ENCODE measurements at regions not wholly inside any gene's neighbourhood (a gene's known extent, or its start where the extent isn't known, plus 50 kb on each side); places are given as distances from the start of the nearest gene placed in this dataset.
"Not testable (repeated sequence)": the region's sequence is repeated elsewhere in the genome, so short reads cannot be mapped to it uniquely, and the experiment has no call there.

GRCh38 chr10:111267673-111268072 lies 190.8 kb downstream of the ADRA2A start:
- DNase-seq: no peak

- no peak for DNase-seq
These were observed 196.4 kb downstream of the ADRA2A start for GRCh38 chr10:111273235-111273634.

- no peak for DNase-seq
These were observed 196.8 kb downstream of the ADRA2A start for GRCh38 chr10:111273635-111274034.

GRCh38 chr10:111275091-111275490 lies 198.3 kb downstream of the ADRA2A start:
- no peak for DNase-seq

GRCh38 chr10:111277661-111278060 lies 200.8 kb downstream of the ADRA2A start:
- DNase-seq: no peak

- no peak for DNase-seq
These were observed 201.4 kb downstream of the ADRA2A start for GRCh38 chr10:111278266-111278665.

GRCh38 chr10:111281516-111281915 lies 204.7 kb downstream of the ADRA2A start:
- no peak for DNase-seq

GRCh38 chr10:111289461-111289860 lies 212.6 kb downstream of the ADRA2A start:
- no peak for DNase-seq

- no peak for DNase-seq
These were observed 213.8 kb downstream of the ADRA2A start for GRCh38 chr10:111290649-111291048.

- no peak for DNase-seq
These were observed 219.0 kb downstream of the ADRA2A start for GRCh38 chr10:111295788-111296187.

- no peak for DNase-seq
These were observed 220.6 kb downstream of the ADRA2A start for GRCh38 chr10:111297351-111297848.

GRCh38 chr10:111298031-111298430 lies 221.2 kb downstream of the ADRA2A start:
- no peak for DNase-seq

GRCh38 chr10:111299037-111299436 lies 222.2 kb downstream of the ADRA2A start:
- no peak for DNase-seq

GRCh38 chr10:111303887-111304286 lies 227.1 kb downstream of the ADRA2A start:
- DNase-seq: no peak

GRCh38 chr10:111316722-111317212 lies 239.9 kb downstream of the ADRA2A start:
- no peak for DNase-seq

- no peak for DNase-seq
These were observed 243.0 kb downstream of the ADRA2A start for GRCh38 chr10:111319866-111320265.

GRCh38 chr10:111323389-111323966 lies 246.6 kb downstream of the ADRA2A start:
- no peak for DNase-seq

GRCh38 chr10:111332174-111332573 lies 255.3 kb downstream of the ADRA2A start:
- DNase-seq: not testable (repeated sequence)

- DNase-seq: no peak
These were observed 259.0 kb downstream of the ADRA2A start for GRCh38 chr10:111335826-111336225.

- no peak for DNase-seq
These were observed 261.2 kb downstream of the ADRA2A start for GRCh38 chr10:111338035-111338434.

- DNase-seq: no peak
These were observed 262.0 kb downstream of the ADRA2A start for GRCh38 chr10:111338805-111339204.

GRCh38 chr10:111344804-111345203 lies 268.0 kb downstream of the ADRA2A start:
- DNase-seq: no peak

- no peak for DNase-seq
These were observed 270.7 kb downstream of the ADRA2A start for GRCh38 chr10:111347386-111348013.

- DNase-seq: no peak
These were observed 271.2 kb downstream of the ADRA2A start for GRCh38 chr10:111348076-111348475.

- DNase-seq: no peak
These were observed 278.0 kb downstream of the ADRA2A start for GRCh38 chr10:111354859-111355258.

All from activated naive CD4-positive, alpha-beta T cell treated with Interleukin-2 at 50 U/mL for 16 hours (primary cell).